GM23338 (cell line): ENCODE measurements at regions not wholly inside any gene's neighbourhood (a gene's known extent, or its start where the extent isn't known, plus 50 kb on each side); places are given as distances from the start of the nearest gene placed in this dataset.

Experiments
- ATAC-seq: fragments of 200-7000 bp; cut with Tn5 transposase; 3 replicates; pipeline ENCODE4 v1.9.1; 2020
- DNase-seq: peaks from one replicate; pipeline ENCODE4 v3.0.0-alpha.2; 2015; ENCODE audit warnings: low spot score
- H2AFZ ChIP-seq: fragments of 200-600 bp; sonication (generic); 2 replicates; pipeline ENCODE4 v1.8.0; 2016; ENCODE audit warnings: antibody characterized with exemption, mild to moderate bottlenecking, moderate library complexity
- H3F3A ChIP-seq: fragments of 200-600 bp; sonication (generic); replicated peaks from 2 replicates; pipeline ENCODE4 v1.8.0; 2017; ENCODE audit warnings: antibody characterized with exemption, mixed run types, low read depth
- H3K27ac ChIP-seq: fragments of 200-600 bp; sonication (generic); 2 replicates; pipeline ENCODE4 v1.6.1; 2016; ENCODE audit warnings: low read depth
- H3K27me3 ChIP-seq: fragments of 200-600 bp; sonication (generic); 2 replicates; pipeline ENCODE4 v1.8.0; 2016; ENCODE audit warnings: mild to moderate bottlenecking, mixed run types, moderate library complexity; ENCODE audit not compliant: insufficient read depth
- H3K36me3 ChIP-seq: fragments of 200-600 bp; sonication (generic); 2 replicates; pipeline ENCODE4 v1.8.0; 2016; ENCODE audit warnings: mild to moderate bottlenecking; ENCODE audit not compliant: insufficient read depth
- H3K4me1 ChIP-seq: fragments of 200-600 bp; sonication (generic); 2 replicates; pipeline ENCODE4 v1.8.0; 2016; ENCODE audit warnings: mild to moderate bottlenecking, moderate library complexity; ENCODE audit not compliant: insufficient read depth
- H3K4me2 ChIP-seq: fragments of 200-600 bp; sonication (generic); 2 replicates; pipeline ENCODE4 v1.7.1; 2017; ENCODE audit warnings: mixed run types
- H3K4me3 ChIP-seq: fragments of 200-600 bp; sonication (generic); 2 replicates; pipeline ENCODE4 v1.6.1; 2016; ENCODE audit warnings: mixed run types
- H3K79me2 ChIP-seq: fragments of 200-600 bp; sonication (generic); replicated peaks from 2 replicates; pipeline ENCODE4 v1.8.0; 2017; ENCODE audit warnings: mild to moderate bottlenecking; ENCODE audit not compliant: insufficient read depth
- H3K9me2 ChIP-seq: fragments of 200-600 bp; sonication (generic); 2 replicates; pipeline ENCODE4 v1.8.0; 2017; ENCODE audit not compliant: insufficient read depth
- H4K20me1 ChIP-seq: fragments of 200-600 bp; sonication (generic); replicated peaks from 2 replicates; pipeline ENCODE4 v1.8.0; 2017; ENCODE audit warnings: mild to moderate bottlenecking; ENCODE audit not compliant: insufficient read depth
- H3K27ac Mint-ChIP-seq: 2 replicates; pipeline ENCODE4 v1.8.0; 2020; ENCODE audit warnings: inconsistent platforms, mild to moderate bottlenecking, moderate library complexity, mixed read lengths
- H3K27me3 Mint-ChIP-seq: 3 replicates; pipeline ENCODE4 v1.8.0; 2022; ENCODE audit warnings: low read depth, mild to moderate bottlenecking, moderate library complexity, mixed read lengths, inconsistent platforms; ENCODE audit not compliant: insufficient read depth, poor library complexity
- H3K36me3 Mint-ChIP-seq: 3 replicates; pipeline ENCODE4 v1.8.0; 2021; ENCODE audit warnings: low read depth, mild to moderate bottlenecking, inconsistent platforms, moderate library complexity, mixed read lengths
- H3K4me1 Mint-ChIP-seq: 3 replicates; pipeline ENCODE4 v1.8.0; 2020; ENCODE audit warnings: mild to moderate bottlenecking, inconsistent platforms, mixed read lengths
- H3K4me3 Mint-ChIP-seq: 3 replicates; pipeline ENCODE4 v1.8.0; 2021; ENCODE audit warnings: moderate library complexity, mild to moderate bottlenecking, inconsistent platforms, mixed read lengths
- H3K9me3 Mint-ChIP-seq: 3 replicates; pipeline ENCODE4 v1.8.0; 2020; ENCODE audit warnings: moderate library complexity, mild to moderate bottlenecking, inconsistent platforms, mixed read lengths
- CREB1 ChIP-seq: fragments of 250-450 bp; sonication (Bioruptor Pico); IDR thresholded peaks from 2 replicates; pipeline ENCODE4 v1.5.0; 2020; ENCODE audit warnings: low read depth, mild to moderate bottlenecking, moderate library complexity
- CTCF ChIP-seq, 2 experiments: fragments of 200-600 bp in 1 of 2; sonication (generic) in 1 of 2; conservative IDR thresholded peaks; 2 replicates each; pipeline versions ENCODE4 v1.5.1 to v1.6.1; 2016 to 2017; ENCODE audit warnings: antibody characterized with exemption in 2 of 2, low read depth in 2 of 2, mild to moderate bottlenecking in 2 of 2, moderate library complexity in 1 of 2
- EZH2 ChIP-seq: fragments of 200-600 bp; sonication (generic); IDR thresholded peaks from one replicate; pipeline ENCODE4 v1.8.0; 2017; ENCODE audit warnings: antibody characterized with exemption, mild to moderate bottlenecking, low read depth; ENCODE audit not compliant: unreplicated experiment
- JUNB ChIP-seq: IDR thresholded peaks from one replicate; pipeline ENCODE4 v1.6.1; 2016; ENCODE audit warnings: antibody characterized with exemption; ENCODE audit not compliant: unreplicated experiment
- NANOG ChIP-seq: IDR thresholded peaks from 2 replicates; pipeline ENCODE4 v1.6.1; 2016; ENCODE audit warnings: antibody characterized with exemption, borderline replicate concordance
- REST ChIP-seq: IDR thresholded peaks from one replicate; pipeline ENCODE4 v1.6.1; 2018; ENCODE audit warnings: antibody characterized with exemption; ENCODE audit not compliant: unreplicated experiment
- STAT1 ChIP-seq: IDR thresholded peaks from one replicate; pipeline ENCODE4 v1.6.1; 2016; ENCODE audit warnings: antibody characterized with exemption; ENCODE audit not compliant: unreplicated experiment
- ZNF114 ChIP-seq: fragments of 250-450 bp; sonication (Bioruptor Pico); IDR thresholded peaks from 2 replicates; pipeline ENCODE4 v1.5.0; 2020; ENCODE audit warnings: mild to moderate bottlenecking, moderate library complexity
- ZNF331 ChIP-seq: fragments of 250-450 bp; sonication (Bioruptor Pico); IDR thresholded peaks from 2 replicates; pipeline ENCODE4 v1.5.0; 2020; ENCODE audit warnings: low read depth, mild to moderate bottlenecking, moderate library complexity
- ZNF462 ChIP-seq: fragments of 250-450 bp; sonication (Bioruptor Pico); IDR thresholded peaks from 2 replicates; pipeline ENCODE4 v1.5.0; 2020; ENCODE audit warnings: mild to moderate bottlenecking, moderate library complexity

GRCh38 chr13:97068151-97068550 is 73.9 kb upstream of the OXGR1 start:
- Histone ChIP-seq H3K4me3 (no peak overlapping the region), H3K79me2 (no peaks in the 10 kb centered on the region), H3K36me3 (no peaks in the 10 kb centered on the region), H3K9me2 (no peaks in the 10 kb centered on the region), H3K4me1 (no peaks in the 10 kb centered on the region; the same call in 1 of the 2 replicates), H3K27me3 (no peaks in the 10 kb centered on the region), H2AFZ (peak overlapping the region; percentile 20), H4K20me1 (no peaks in the 10 kb centered on the region), H3K4me2 (no peak overlapping the region), H3F3A (no peaks in the 10 kb centered on the region), H3K27ac (no peak overlapping the region)
- ATAC-seq (peak; percentile 69), DNase-seq (peak; percentile 9)
- TF ChIP-seq EZH2, result no peak
- TF ChIP-seq NANOG, result no peak
- TF ChIP-seq JUNB, result no peak
- TF ChIP-seq CREB1 (CRISPR knock-in tag), result no peak
- Mint-ChIP-seq H3K4me3 (no peak overlapping the region), H3K27ac (peak overlapping the region; percentile 9), H3K27me3 (no peaks in the 10 kb centered on the region), H3K4me1 (peaks cover 15% of the 10 kb centered on the region), H3K9me3 (no peaks in the 10 kb centered on the region), H3K36me3 (no peaks in the 10 kb centered on the region)

GRCh38 chr13:97069050-97069815 is 75.0 kb upstream of the OXGR1 start:
- H3K36me3 ChIP-seq, result no peaks in the 10 kb centered on the region
- no peak overlapping the region for H3K4me3 ChIP-seq
- H3F3A ChIP-seq, result no peaks in the 10 kb centered on the region
- Mint-ChIP-seq H3K9me3 (0 out of 3 replicates have a peak, but pooled peaks cover 2% of the 10 kb centered on the region), H3K4me1 (peaks cover 15% of the 10 kb centered on the region), H3K27me3 (no peaks in the 10 kb centered on the region), H3K27ac (no peak overlapping the region), H3K36me3 (no peaks in the 10 kb centered on the region), H3K4me3 (no peak overlapping the region)
- H2AFZ ChIP-seq, result 0 out of 2 replicates have a peak overlapping the region, but pooled peaks have one; percentile 72
- no peaks in the 10 kb centered on the region for H4K20me1 ChIP-seq
- H3K4me2 ChIP-seq, result no peak overlapping the region
- no peak for DNase-seq
- no peaks in the 10 kb centered on the region; the same call in 1 of the 2 replicates for H3K4me1 ChIP-seq
- H3K27ac ChIP-seq, result no peak overlapping the region
- H3K9me2 ChIP-seq, result no peaks in the 10 kb centered on the region
- no peak for ATAC-seq
- no peaks in the 10 kb centered on the region for H3K79me2 ChIP-seq
- H3K27me3 ChIP-seq, result no peaks in the 10 kb centered on the region
- no peak for TF ChIP-seq ZNF331 (CRISPR knock-in tag)
- TF ChIP-seq REST, result no peak
- no peak for TF ChIP-seq CTCF (conservative IDR thresholded peaks at IDR 0.05; ENCODE audit: low read depth in 2 of 2)
- TF ChIP-seq ZNF114, result no peak
- TF ChIP-seq EZH2, result no peak
- no peak for TF ChIP-seq ZNF462 (CRISPR knock-in tag)
- no peak for TF ChIP-seq STAT1
